ENCODE measurements at regions not wholly inside any gene's neighbourhood (a gene's known extent, or its start where the extent isn't known, plus 50 kb on each side); places are given as distances from the start of the nearest gene placed in this dataset.

- Histone ChIP-seq H3K9me3 (ENCODE audit: control insufficient read depth, insufficient read depth, low read length) (no peaks in the 10 kb centered on the region), H3K4me2 (ENCODE audit: low read depth, low read length) (no peak overlapping the region), H3K4me3 (ENCODE audit: insufficient read depth, low read depth, low read length) (no peak overlapping the region), H2AK5ac (ENCODE audit: low read depth, low read length) (no peak overlapping the region), H3K4ac (ENCODE audit: low read depth, low read length) (no peak overlapping the region), H2BK20ac (ENCODE audit: low read depth, low read length) (no peak overlapping the region), H4K5ac (ENCODE audit: low read depth, low read length) (no peak overlapping the region), H4K20me1 (ENCODE audit: insufficient read depth, low read length) (no peaks in the 10 kb centered on the region), H2BK15ac (ENCODE audit: low read depth, low read length) (no peak overlapping the region), H4K8ac (ENCODE audit: low read depth in 2 of 2, low read length in 2 of 2) (no peak overlapping the region), H2BK5ac (ENCODE audit: low read depth, low read length, poor library complexity, severe bottlenecking) (no peak overlapping the region), H3K9ac (ENCODE audit: low read depth, low read length) (no peak overlapping the region), H3K14ac (replicated peaks; ENCODE audit: low read depth, low read length) (no peak overlapping the region), H3K9me1 (ENCODE audit: insufficient read depth, low read length) (no peaks in the 10 kb centered on the region), H2AK9ac (replicated peaks; ENCODE audit: low read depth, low read length, poor library complexity) (no peak overlapping the region), H2AFZ (replicated peaks; ENCODE audit: low read length, poor library complexity) (no peak overlapping the region), H3K23ac (ENCODE audit: low read depth, low read length) (no peak overlapping the region), H3K4me1 (ENCODE audit: control insufficient read depth, insufficient read depth, low read length) (no peaks in the 10 kb centered on the region), H4K91ac (ENCODE audit: insufficient read depth, low read depth, low read length) (no peak overlapping the region), H3K79me1 (ENCODE audit: low read depth in 1 of 2, low read length in 2 of 2) (no peaks in the 10 kb centered on the region), H3K27ac (ENCODE audit: insufficient read depth, low read length) (no peak overlapping the region), H3K36me3 (ENCODE audit: control insufficient read depth, insufficient read depth, low read length) (no peaks in the 10 kb centered on the region), H3K18ac (ENCODE audit: low read depth, low read length) (no peak overlapping the region), H3K27me3 (ENCODE audit: control insufficient read depth, insufficient read depth, low read length) (no peaks in the 10 kb centered on the region), H2BK120ac (ENCODE audit: low read depth, low read length) (no peak overlapping the region), H3K56ac (ENCODE audit: extremely low read depth, insufficient read depth, low read length) (no peak overlapping the region)
- intact Hi-C loops (cut with micrococcal nuclease) = loop anchor here (1.0 to 10.0 kb wide), 8 partner anchors 57 to 638 kb away; partner anchors contain the start of gene CPA3
- ATAC-seq (ENCODE audit: low read depth) (peak; percentile 91), DNase-seq (peak; percentile 51)
- in situ Hi-C loops (cut with MboI; ENCODE audit: low sequenced_read_pairs) = loop anchor here (10.0 kb wide), 3 partner anchors 55 to 635 kb away; no protein-coding TSS in a partner anchor
- POLR2A ChIA-PET (ENCODE audit: unreplicated experiment) = no interaction called here
- BruUV-seq (replicated peaks) = no TSS peak
- dilution Hi-C loops (cut with HindIII; ENCODE audit: low sequenced_read_pairs, unreplicated experiment) = no loop called here
- no peak for TF ChIP-seq RCOR1 (IDR thresholded peaks at IDR 0.05; ENCODE audit: insufficient replicate concordance, low read length)
- no peak for TF ChIP-seq MXI1 (IDR thresholded peaks at IDR 0.05; ENCODE audit: borderline replicate concordance, low read depth, low read length)
- TF ChIP-seq FOS (IDR thresholded peaks at IDR 0.05; ENCODE audit: low read depth, low read length) = no peak
- no peak for TF ChIP-seq CEBPB (IDR thresholded peaks at IDR 0.05; ENCODE audit: low read depth, low read length)
- no peak for TF ChIP-seq MAFK (IDR thresholded peaks at IDR 0.05; ENCODE audit: low read depth, low read length)
- TF ChIP-seq ELK1 (IDR thresholded peaks at IDR 0.05; ENCODE audit: borderline replicate concordance, low read depth, low read length) = no peak
- TF ChIP-seq CTCF (conservative IDR thresholded peaks at IDR 0.05; ENCODE audit: low read depth, low read length) = peak; percentile 79
- no peak for TF ChIP-seq NFE2L2 (IDR thresholded peaks at IDR 0.05; ENCODE audit: low read depth, low read length)
- TF ChIP-seq MAZ (IDR thresholded peaks at IDR 0.05; ENCODE audit: borderline replicate concordance, low read depth, low read length) = no peak
- TF ChIP-seq SMC3 (IDR thresholded peaks at IDR 0.05; ENCODE audit: low read depth, low read length) = peak; percentile 75
- TF ChIP-seq RAD21 (IDR thresholded peaks at IDR 0.05; ENCODE audit: low read length) = peak; percentile 72
- no CpG with 5 or more reads among the region's 4 CpGs for WGBS, 2 experiments (ENCODE audit: extremely low coverage in 2 of 2, insufficient read length in 1 of 2)
- CTCF ChIA-PET = interaction anchor here (1.0 to 1.4 kb wide), 2 partner anchors 19 to 646 kb away, joined by 3 read pairs; no protein-coding TSS in a partner anchor
Measured at GRCh38 chr3:148309390-148310035, 388.2 kb upstream of the AGTR1 start.

All from IMR-90 (cell line).